GM19468 (cell line): ENCODE measurements at regions not wholly inside any gene's neighbourhood (a gene's known extent, or its start where the extent isn't known, plus 50 kb on each side); places are given as distances from the start of the nearest gene placed in this dataset.

ENCODE experiments used
- ATAC-seq: cut with Tn5 transposase; IDR thresholded peaks from one replicate; pipeline ENCODE4 v1.9.1; 2021; ENCODE audit warnings: mild to moderate bottlenecking, moderate library complexity, moderate number of reproducible peaks; ENCODE audit not compliant: unreplicated experiment; ENCODE audit errors: extremely low read depth

GRCh38 chr15:56868170-56868569 lies 50.3 kb upstream of the TCF12 start:
- ATAC-seq: no peak

GRCh38 chr15:56866803-56867202 lies 51.6 kb upstream of the TCF12 start:
- no peak for ATAC-seq

- ATAC-seq: no peak
These were observed 60.6 kb upstream of the TCF12 start for GRCh38 chr15:56857828-56858227.

- peak; percentile 46 for ATAC-seq
These were observed 61.5 kb upstream of the TCF12 start for GRCh38 chr15:56856934-56857333.

GRCh38 chr15:56844892-56845291 lies 73.6 kb upstream of the TCF12 start:
- no peak for ATAC-seq

- ATAC-seq: no peak
These were observed 74.0 kb upstream of the TCF12 start for GRCh38 chr15:56844471-56844870.

- no peak for ATAC-seq
These were observed 78.8 kb upstream of the TCF12 start for GRCh38 chr15:56839641-56840040.

- no peak for ATAC-seq
These were observed 79.3 kb upstream of the TCF12 start for GRCh38 chr15:56839099-56839498.

- ATAC-seq: no peak
These were observed 80.4 kb upstream of the TCF12 start for GRCh38 chr15:56838085-56838484.

GRCh38 chr15:56837273-56837672 lies 81.2 kb upstream of the TCF12 start:
- ATAC-seq: no peak

- no peak for ATAC-seq
These were observed 82.7 kb upstream of the TCF12 start for GRCh38 chr15:56835718-56836171.

- ATAC-seq: no peak
These were observed 86.3 kb upstream of the TCF12 start for GRCh38 chr15:56832125-56832524.

GRCh38 chr15:56831467-56832005 lies 86.9 kb upstream of the TCF12 start:
- no peak for ATAC-seq

GRCh38 chr15:56824175-56824574 lies 90.9 kb upstream of the ZNF280D start:
- ATAC-seq: no peak

- no peak for ATAC-seq
These were observed 88.6 kb upstream of the ZNF280D start for GRCh38 chr15:56821721-56822425.

- no peak for ATAC-seq
These were observed 87.0 kb upstream of the ZNF280D start for GRCh38 chr15:56820333-56820732.

- no peak for ATAC-seq
These were observed 84.2 kb upstream of the ZNF280D start for GRCh38 chr15:56817321-56818080.

- ATAC-seq: no peak
These were observed 83.5 kb upstream of the ZNF280D start for GRCh38 chr15:56816781-56817180.

- ATAC-seq: no peak
These were observed 81.9 kb upstream of the ZNF280D start for GRCh38 chr15:56815247-56815646.

- ATAC-seq: no peak
These were observed 81.1 kb upstream of the ZNF280D start for GRCh38 chr15:56814429-56814828.

- ATAC-seq: no peak
These were observed 80.7 kb upstream of the ZNF280D start for GRCh38 chr15:56813995-56814394.
